CD4-positive, alpha-beta T cell treated with Interferon alpha-2 for 1 hour (primary cell): ENCODE measurements at regions not wholly inside any gene's neighbourhood (a gene's known extent, or its start where the extent isn't known, plus 50 kb on each side); places are given as distances from the start of the nearest gene placed in this dataset.
"Not testable (repeated sequence)": the region's sequence is repeated elsewhere in the genome, so short reads cannot be mapped to it uniquely, and the experiment has no call there.

ENCODE experiments used
- DNase-seq, 2 donors: peaks; one replicate each; pipeline ENCODE4 v3.0.0-alpha.2; 2020 to 2022

- not testable (repeated sequence) for DNase-seq
Observed at GRCh38 chr10:95137990-95138625, 55.9 kb upstream of the ACSM6 start.

GRCh38 chr10:95134490-95134889, 59.5 kb upstream of the ACSM6 start:
- no peak for DNase-seq

GRCh38 chr10:95133997-95134396, 60.0 kb upstream of the ACSM6 start:
- no peak for DNase-seq

GRCh38 chr10:95133016-95133752, 60.9 kb upstream of the ACSM6 start:
- DNase-seq = peak; percentile 54 to 63

- not testable (repeated sequence) for DNase-seq
Observed at GRCh38 chr10:95130429-95130828, 61.1 kb upstream of the CYP2C8 start.

DNA sequence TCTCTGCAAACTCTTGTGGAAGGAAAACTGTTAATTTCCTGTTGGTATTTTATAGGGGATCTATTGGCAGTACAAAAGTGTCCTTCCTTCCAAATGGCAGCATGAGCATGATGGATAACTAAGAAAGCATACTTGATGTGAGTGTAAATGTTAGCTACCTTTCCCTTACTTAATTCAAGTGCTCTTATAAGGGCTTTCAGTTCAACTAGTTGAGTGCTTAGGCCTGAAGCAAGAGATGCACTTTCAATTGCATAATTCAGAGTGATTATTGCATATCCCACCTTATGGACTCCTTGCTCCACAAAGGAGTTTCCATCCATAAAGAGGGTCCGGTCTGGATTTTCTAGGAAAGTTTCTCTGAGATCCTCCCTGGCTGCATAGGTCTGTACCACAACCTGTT, 56.3 kb upstream of the CYP2C8 start:
- no peak for DNase-seq

DNA sequence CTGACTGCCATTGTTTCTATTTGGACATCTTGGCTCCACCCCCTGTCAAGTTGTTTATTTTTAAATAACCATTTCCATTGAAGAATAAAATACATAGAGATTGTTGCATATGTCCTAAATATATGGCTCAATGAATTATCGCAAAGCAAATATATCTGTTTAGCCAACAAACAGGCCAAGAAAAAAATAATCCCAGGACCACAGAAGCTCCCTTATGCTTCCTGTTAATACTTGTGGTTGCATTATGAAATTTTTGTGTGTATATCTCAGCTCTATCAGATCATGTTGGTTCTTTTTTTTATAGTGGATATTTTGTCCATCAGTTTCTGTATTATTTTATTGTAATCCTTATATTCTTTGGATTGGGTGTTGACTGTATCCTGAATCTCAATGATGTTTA, 53.4 kb upstream of the CYP2C8 start:
- no peak for DNase-seq

DNA sequence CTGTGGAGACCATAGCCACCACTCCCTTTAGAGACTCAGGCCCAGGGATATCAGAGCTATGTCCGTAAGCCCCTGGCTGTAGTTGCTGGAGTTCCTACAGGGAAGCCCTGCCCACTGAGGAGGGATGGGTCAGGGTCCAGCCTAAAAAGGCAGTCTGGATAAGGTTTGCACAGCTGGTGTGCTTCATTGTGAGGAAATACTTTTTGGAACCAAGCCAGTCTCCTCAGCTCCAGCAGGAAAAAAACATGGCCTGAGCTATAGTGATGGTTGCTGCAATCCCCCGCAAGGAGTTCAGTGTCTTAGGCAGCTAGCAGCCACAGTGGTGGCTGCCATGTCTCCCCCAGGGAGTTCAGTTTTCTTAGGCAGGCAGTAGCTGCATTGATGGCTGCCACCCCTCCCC, 52.6 kb upstream of the CYP2C8 start:
- DNase-seq = no peak
